OCI-LY3 (cell line): ENCODE measurements at regions not wholly inside any gene's neighbourhood (a gene's known extent, or its start where the extent isn't known, plus 50 kb on each side); places are given as distances from the start of the nearest gene placed in this dataset.

ENCODE experiments used
- EZH2phosphoT487 ChIP-seq: fragments of 200-600 bp; shearing (Covaris generic); IDR thresholded peaks from 2 replicates; pipeline ENCODE4 v1.6.1; 2018; ENCODE audit warnings: antibody characterized with exemption, mixed run types, low read depth
- TF ChIP-seq, protein P1 (sequence below): fragments of 200-600, 300-600 bp; sonication (generic); IDR thresholded peaks from 2 replicates; pipeline ENCODE4 v1.5.1; 2014; ENCODE audit warnings: antibody characterized with exemption, low read length, low read depth

DNA sequence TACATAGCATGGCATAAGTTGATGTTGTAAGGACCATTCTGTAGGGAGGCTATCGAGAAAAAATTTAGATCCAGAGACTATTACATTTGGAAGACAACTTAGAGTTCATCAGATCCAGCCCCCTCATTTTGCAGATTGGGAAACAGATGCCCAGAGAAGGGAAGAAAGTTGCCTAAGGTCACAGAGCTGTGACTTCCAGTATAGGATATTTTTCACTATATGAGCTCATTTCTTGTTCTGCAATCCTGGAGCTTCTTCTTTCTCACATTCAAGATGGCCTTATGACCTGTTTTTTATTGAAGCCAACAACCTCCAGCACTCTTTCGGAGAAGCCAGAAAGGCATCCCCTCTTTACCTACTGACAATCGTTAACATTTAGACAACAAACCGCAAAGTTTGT lies 421.8 kb upstream of the PLXNA2 start:
- TF ChIP-seq, protein P1, sequence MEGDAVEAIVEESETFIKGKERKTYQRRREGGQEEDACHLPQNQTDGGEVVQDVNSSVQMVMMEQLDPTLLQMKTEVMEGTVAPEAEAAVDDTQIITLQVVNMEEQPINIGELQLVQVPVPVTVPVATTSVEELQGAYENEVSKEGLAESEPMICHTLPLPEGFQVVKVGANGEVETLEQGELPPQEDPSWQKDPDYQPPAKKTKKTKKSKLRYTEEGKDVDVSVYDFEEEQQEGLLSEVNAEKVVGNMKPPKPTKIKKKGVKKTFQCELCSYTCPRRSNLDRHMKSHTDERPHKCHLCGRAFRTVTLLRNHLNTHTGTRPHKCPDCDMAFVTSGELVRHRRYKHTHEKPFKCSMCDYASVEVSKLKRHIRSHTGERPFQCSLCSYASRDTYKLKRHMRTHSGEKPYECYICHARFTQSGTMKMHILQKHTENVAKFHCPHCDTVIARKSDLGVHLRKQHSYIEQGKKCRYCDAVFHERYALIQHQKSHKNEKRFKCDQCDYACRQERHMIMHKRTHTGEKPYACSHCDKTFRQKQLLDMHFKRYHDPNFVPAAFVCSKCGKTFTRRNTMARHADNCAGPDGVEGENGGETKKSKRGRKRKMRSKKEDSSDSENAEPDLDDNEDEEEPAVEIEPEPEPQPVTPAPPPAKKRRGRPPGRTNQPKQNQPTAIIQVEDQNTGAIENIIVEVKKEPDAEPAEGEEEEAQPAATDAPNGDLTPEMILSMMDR, result no peak
- no peak for TF ChIP-seq EZH2phosphoT487
